Adrenal gland (tissue), 5 donors: ENCODE measurements at regions not wholly inside any gene's neighbourhood (a gene's known extent, or its start where the extent isn't known, plus 50 kb on each side); places are given as distances from the start of the nearest gene placed in this dataset.

Experiments
- CTCF ChIP-seq, 6 experiments: fragments of 450-650 bp in 4 of 6; fragments of 200-600 bp in 2 of 6; sonication (generic) in 1 of 6; IDR thresholded peaks; 1 replicate in 5 of 6; 2 replicates in 1 of 6; pipeline versions ENCODE4 v1.5.1 to v1.8.0; 2016 to 2021; ENCODE audit warnings: antibody characterized with exemption in 6 of 6, mild to moderate bottlenecking in 2 of 6, moderate library complexity in 1 of 6
- POLR2A ChIP-seq, 2 donors: fragments of 450-650 bp; IDR thresholded peaks; one replicate each; pipeline ENCODE4 v1.6.1; 2017; ENCODE audit warnings: antibody characterized with exemption in 2 of 2, mild to moderate bottlenecking in 2 of 2, moderate library complexity in 1 of 2
- donor health status: DM: no; HTN: no; CAD: no.

- TF ChIP-seq CTCF (IDR thresholded peaks at IDR 0.05) (no peak), POLR2A (IDR thresholded peaks at IDR 0.05) (no peak)
Measured at GRCh38 chr10:130784326-130784725, 527.2 kb downstream of the TCERG1L start.
